ENCODE measurements at regions not wholly inside any gene's neighbourhood (a gene's known extent, or its start where the extent isn't known, plus 50 kb on each side); places are given as distances from the start of the nearest gene placed in this dataset.

DNA sequence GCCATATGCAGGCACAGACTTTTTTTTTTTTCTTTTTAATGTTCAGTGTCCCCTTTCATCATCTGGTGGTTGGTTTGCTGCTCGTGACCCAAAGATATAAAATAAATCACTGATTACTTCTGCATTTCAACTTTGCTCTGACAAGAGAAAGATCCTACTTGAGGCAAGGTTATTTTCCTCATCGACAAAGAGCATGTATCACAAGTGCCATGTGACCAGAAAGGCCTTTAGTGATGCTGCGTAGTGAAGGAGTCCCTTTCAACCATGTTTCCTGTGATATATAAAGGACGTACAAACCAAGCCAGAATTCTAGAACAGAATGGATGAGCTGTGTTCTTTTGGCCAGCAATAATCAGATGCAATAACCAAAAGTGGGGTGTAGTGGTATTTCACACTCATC, 323.4 kb upstream of the PSMD7 start:
- H3K4me1 ChIP-seq (ENCODE audit: insufficient read depth, poor library complexity, severe bottlenecking): no peaks in the 10 kb centered on the region
- no peaks in the 10 kb centered on the region for H3K36me3 ChIP-seq (ENCODE audit: low read depth)
- ATAC-seq (ENCODE audit: low read depth): no peak
- DNase-seq (ENCODE audit: low spot score): no peak
- no peaks in the 10 kb centered on the region for H3K9me3 ChIP-seq (ENCODE audit: severe bottlenecking)
- no peak overlapping the region for H3K4me3 ChIP-seq (ENCODE audit: severe bottlenecking)
- H3K27ac ChIP-seq (ENCODE audit: poor library complexity, severe bottlenecking): no peak overlapping the region
- TF ChIP-seq, protein P1, sequence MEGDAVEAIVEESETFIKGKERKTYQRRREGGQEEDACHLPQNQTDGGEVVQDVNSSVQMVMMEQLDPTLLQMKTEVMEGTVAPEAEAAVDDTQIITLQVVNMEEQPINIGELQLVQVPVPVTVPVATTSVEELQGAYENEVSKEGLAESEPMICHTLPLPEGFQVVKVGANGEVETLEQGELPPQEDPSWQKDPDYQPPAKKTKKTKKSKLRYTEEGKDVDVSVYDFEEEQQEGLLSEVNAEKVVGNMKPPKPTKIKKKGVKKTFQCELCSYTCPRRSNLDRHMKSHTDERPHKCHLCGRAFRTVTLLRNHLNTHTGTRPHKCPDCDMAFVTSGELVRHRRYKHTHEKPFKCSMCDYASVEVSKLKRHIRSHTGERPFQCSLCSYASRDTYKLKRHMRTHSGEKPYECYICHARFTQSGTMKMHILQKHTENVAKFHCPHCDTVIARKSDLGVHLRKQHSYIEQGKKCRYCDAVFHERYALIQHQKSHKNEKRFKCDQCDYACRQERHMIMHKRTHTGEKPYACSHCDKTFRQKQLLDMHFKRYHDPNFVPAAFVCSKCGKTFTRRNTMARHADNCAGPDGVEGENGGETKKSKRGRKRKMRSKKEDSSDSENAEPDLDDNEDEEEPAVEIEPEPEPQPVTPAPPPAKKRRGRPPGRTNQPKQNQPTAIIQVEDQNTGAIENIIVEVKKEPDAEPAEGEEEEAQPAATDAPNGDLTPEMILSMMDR (IDR thresholded peaks at IDR 0.05; ENCODE audit: poor library complexity, severe bottlenecking): no peak
- H3K27me3 ChIP-seq (ENCODE audit: insufficient read depth, poor library complexity, severe bottlenecking): no peaks in the 10 kb centered on the region

DNA sequence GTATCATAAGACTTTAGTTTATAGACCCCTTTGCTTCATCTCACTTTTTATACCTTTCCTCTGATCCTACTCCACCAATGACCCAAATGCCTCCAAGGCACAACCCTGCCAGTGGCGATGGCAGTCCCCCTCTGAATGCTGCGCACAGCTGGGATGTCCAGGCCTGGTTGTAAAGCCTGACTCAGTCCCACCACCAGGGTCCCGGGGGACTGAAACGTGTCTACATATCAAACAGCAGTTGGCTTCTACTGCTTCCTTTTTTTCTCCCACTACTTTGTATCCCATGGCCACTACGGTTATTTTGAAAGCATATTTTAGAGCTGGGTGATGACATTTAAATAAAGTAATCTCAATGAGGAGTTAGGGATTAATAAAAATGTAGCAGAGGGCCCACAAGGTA, 329.8 kb upstream of the PSMD7 start:
- no peaks in the 10 kb centered on the region for H3K36me3 ChIP-seq (ENCODE audit: low read depth)
- no peak overlapping the region for H3K27ac ChIP-seq (ENCODE audit: poor library complexity, severe bottlenecking)
- DNase-seq (ENCODE audit: low spot score) (no peak), ATAC-seq (ENCODE audit: low read depth) (no peak)
- H3K9me3 ChIP-seq (ENCODE audit: severe bottlenecking): peaks cover under 1% of the 10 kb centered on the region
- peaks cover 3% of the 10 kb centered on the region for H3K27me3 ChIP-seq (ENCODE audit: insufficient read depth, poor library complexity, severe bottlenecking)
- no peak overlapping the region for H3K4me3 ChIP-seq (ENCODE audit: severe bottlenecking)
- TF ChIP-seq, protein P1 (IDR thresholded peaks at IDR 0.05; ENCODE audit: poor library complexity, severe bottlenecking): no peak
- H3K4me1 ChIP-seq (ENCODE audit: insufficient read depth, poor library complexity, severe bottlenecking): no peaks in the 10 kb centered on the region

DNA sequence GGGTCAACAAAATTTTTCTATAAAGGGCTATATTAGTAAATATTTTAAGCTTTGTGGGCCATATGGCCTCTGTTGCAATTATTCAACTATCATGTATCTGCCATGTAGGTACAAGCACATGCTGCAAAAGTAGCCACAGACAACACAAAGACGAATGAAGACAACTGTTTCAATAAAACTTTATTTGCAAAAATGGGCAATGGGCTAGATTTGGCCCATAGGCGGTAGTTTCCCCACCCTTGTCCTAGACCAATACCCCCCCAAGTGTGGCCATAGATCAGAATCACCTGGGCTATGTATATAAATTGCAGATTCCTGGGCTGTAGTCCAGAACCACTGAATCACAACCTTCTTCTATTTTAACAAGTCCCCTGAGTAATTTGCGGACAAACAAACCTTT, 331.0 kb upstream of the PSMD7 start:
- Histone ChIP-seq H3K4me3 (ENCODE audit: severe bottlenecking) (no peak overlapping the region), H3K4me1 (ENCODE audit: insufficient read depth, poor library complexity, severe bottlenecking) (no peaks in the 10 kb centered on the region), H3K9me3 (ENCODE audit: severe bottlenecking) (peaks cover 2% of the 10 kb centered on the region), H3K36me3 (ENCODE audit: low read depth) (no peaks in the 10 kb centered on the region), H3K27ac (ENCODE audit: poor library complexity, severe bottlenecking) (no peak overlapping the region), H3K27me3 (ENCODE audit: insufficient read depth, poor library complexity, severe bottlenecking) (peaks cover 3% of the 10 kb centered on the region)
- DNase-seq (ENCODE audit: low spot score) (no peak), ATAC-seq (ENCODE audit: low read depth) (no peak)
- TF ChIP-seq, protein P1 (IDR thresholded peaks at IDR 0.05; ENCODE audit: poor library complexity, severe bottlenecking): no peak

DNA sequence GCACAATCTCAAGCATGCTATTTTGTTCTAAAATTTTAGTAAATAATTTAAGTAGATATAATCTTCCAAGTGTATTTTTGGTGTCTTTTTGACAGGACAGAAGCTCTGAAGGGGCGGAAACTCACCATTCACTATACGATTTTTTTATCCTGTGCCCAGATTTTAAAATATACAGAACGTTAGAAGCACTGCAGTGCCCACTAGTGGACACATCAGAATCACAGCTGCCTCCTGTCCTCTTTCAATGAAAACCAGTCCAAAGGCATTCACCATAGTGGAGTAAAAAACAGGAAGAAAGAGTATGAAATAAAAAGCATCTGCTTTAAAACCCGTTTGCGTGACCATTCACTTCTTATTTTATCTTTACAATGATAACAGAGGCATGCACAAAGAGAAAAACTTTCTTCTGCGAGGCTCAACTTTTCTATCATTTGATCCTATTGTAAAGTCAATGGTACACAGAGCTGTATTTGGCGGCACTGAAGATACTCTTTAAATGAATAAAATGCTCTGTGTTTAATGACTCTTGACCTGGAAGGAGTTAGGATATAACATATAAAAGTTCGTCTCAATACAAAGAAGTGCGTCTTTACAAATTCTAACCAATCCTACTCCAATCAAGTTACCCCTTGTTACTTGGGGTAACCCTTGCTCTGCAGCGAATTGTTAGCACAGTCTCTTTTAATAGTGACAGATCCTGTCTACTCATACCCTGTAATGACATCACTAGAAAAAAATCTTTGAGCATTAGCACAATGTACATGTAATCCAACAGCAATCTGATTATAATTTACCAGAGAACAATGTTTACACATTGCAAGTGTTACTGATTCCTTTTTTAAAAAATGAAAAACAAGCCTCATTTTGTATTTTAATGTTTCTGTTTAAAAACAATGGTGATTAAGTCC, 339.8 kb upstream of the PSMD7 start:
- peak; percentile 40; the same call in 1 of the 3 replicates for ATAC-seq (ENCODE audit: low read depth)
- peaks cover 7% of the 10 kb centered on the region for H3K27me3 ChIP-seq (ENCODE audit: insufficient read depth, poor library complexity, severe bottlenecking)
- H3K4me3 ChIP-seq (ENCODE audit: severe bottlenecking): no peak overlapping the region
- no peaks in the 10 kb centered on the region for H3K4me1 ChIP-seq (ENCODE audit: insufficient read depth, poor library complexity, severe bottlenecking)
- no peak overlapping the region for H3K27ac ChIP-seq (ENCODE audit: poor library complexity, severe bottlenecking)
- TF ChIP-seq, protein P1 (IDR thresholded peaks at IDR 0.05; ENCODE audit: poor library complexity, severe bottlenecking): peak; percentile 91
- no peak for DNase-seq (ENCODE audit: low spot score)
- no peaks in the 10 kb centered on the region for H3K36me3 ChIP-seq (ENCODE audit: low read depth)
- H3K9me3 ChIP-seq (ENCODE audit: severe bottlenecking): peaks cover 1% of the 10 kb centered on the region

DNA sequence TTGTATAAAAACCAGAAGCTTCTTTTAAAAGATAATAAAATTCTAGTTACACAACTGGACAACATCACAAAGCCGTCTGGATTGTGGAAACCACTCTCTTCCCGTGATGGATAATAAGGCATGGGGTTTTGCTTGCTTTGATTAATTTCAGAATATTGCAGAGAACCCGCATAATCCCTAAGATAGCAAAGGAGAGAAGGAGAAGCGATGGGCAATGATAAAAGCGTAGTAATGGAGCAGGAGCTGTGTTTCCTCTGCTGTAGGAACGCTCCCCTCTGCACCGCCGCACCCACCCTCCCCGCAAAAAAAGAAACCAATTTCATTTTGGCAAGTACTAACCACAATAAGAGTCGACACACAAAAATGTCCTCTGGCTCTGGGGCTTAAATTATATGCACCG, 340.9 kb upstream of the PSMD7 start:
- ATAC-seq (ENCODE audit: low read depth): no peak

More for the DNA sequence above, 340.9 kb upstream of the PSMD7 start:
- TF ChIP-seq, protein P1 (IDR thresholded peaks at IDR 0.05; ENCODE audit: poor library complexity, severe bottlenecking): no peak
- Histone ChIP-seq H3K27ac (ENCODE audit: poor library complexity, severe bottlenecking) (no peak overlapping the region), H3K4me1 (ENCODE audit: insufficient read depth, poor library complexity, severe bottlenecking) (no peaks in the 10 kb centered on the region), H3K36me3 (ENCODE audit: low read depth) (no peaks in the 10 kb centered on the region), H3K4me3 (ENCODE audit: severe bottlenecking) (no peak overlapping the region), H3K27me3 (ENCODE audit: insufficient read depth, poor library complexity, severe bottlenecking) (peaks cover 7% of the 10 kb centered on the region), H3K9me3 (ENCODE audit: severe bottlenecking) (no peaks in the 10 kb centered on the region)
- no peak for DNase-seq (ENCODE audit: low spot score)
